GM18868 (cell line): ENCODE measurements at regions not wholly inside any gene's neighbourhood (a gene's known extent, or its start where the extent isn't known, plus 50 kb on each side); places are given as distances from the start of the nearest gene placed in this dataset.
"Not testable (repeated sequence)": the region's sequence is repeated elsewhere in the genome, so short reads cannot be mapped to it uniquely, and the experiment has no call there.

ENCODE experiments used
- ATAC-seq: cut with Tn5 transposase; IDR thresholded peaks from one replicate; pipeline ENCODE4 v1.9.1; 2021; ENCODE audit warnings: mild to moderate bottlenecking, moderate library complexity; ENCODE audit not compliant: unreplicated experiment

DNA sequence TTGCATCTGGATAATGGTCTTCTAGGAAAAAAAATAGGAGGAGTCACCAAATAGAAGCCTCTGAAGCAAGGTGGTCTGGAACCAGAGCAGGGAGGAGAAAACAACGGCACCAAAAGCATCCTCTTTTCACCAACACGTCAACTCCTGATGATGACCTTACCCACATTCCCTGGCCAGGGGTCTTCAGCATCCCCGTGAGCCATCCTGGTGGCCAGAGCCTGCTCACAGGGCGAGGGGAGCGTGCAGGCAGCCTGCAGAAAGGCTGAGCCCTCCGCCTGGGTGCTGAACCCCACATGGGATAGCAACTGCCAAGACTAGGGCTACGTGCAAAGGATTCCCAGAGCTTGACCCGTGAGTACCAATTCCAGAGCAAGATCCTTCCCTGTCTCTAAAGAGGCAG is 191.0 kb downstream of the NDUFA10 start:
- no peak for ATAC-seq

DNA sequence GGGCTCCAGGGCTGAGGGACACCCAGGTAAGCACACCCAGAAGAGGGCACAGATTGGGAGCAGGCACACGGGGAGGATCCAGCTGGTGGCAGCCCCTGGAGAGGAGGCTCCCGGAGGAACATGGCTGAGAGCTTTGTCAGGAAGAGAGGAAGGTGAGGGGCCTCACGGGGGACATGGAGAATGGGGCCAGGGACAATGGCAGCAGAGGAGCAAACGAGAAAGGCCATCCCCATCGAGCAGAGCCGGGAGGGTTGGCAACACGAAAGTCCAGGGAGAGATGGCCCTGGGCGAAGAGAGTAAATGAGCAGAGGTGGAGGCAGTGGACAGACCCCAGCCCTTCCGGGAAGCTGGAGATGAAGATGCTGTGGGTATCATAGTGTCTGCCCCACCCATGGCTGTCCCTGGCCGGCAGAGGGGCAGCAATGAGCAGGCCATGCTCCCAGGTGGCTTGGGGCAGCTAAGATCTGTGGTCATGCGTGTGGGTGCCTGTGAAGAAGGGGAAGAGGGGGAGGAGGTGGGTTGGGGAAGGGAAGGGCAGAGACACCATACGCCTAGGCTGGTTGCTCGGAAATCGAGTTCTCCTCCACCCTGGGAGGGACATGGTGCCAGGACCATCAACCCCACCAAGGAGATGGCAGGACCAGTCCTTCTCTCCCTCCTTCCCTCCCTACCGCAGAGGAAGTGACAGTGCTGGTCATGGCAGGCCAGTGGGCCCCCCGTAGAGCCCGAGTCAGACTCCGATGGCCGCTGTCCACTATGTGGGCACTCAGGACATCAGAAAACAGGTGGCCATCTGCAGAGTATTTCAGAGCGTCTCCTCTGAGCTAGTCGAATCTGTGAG is 191.7 kb downstream of the NDUFA10 start:
- ATAC-seq: no peak

DNA sequence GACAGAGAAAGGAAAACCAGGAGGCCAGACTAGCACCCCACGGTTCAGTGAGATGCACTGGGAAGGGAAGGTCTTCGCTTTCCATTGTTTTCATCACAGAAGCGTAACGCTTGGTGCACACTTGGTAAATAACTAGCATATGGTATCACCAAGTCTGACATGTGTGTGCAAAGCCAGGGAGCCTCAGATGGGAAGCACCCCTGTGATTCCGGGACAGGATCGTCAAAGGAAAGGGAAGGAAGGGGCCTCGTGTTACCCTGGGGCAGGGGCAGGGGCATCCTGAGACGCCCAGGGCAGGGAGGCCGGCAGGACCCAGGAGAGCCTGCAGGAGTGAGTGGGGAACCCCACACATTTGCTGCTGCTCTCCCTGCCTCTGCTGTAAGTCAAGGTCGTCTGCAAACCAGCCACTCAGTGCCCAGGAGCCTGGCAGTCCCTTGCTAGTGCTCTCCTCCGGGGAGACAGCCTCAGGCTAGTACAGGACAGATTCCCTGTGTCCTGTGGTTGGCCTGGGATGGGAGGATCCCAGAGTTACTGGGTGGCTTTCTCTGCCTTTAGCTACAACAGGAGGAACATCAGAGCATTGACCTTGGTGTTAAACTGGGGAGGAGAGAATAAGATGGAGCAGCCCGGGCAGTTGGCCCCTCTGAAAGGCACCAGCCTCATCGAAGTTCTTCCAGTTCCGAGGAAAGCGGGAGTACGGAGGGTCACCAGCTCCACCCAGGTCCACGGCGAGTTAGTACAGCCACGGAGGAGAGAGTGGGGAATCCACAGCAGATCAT is 192.5 kb downstream of the NDUFA10 start:
- ATAC-seq: no peak

DNA sequence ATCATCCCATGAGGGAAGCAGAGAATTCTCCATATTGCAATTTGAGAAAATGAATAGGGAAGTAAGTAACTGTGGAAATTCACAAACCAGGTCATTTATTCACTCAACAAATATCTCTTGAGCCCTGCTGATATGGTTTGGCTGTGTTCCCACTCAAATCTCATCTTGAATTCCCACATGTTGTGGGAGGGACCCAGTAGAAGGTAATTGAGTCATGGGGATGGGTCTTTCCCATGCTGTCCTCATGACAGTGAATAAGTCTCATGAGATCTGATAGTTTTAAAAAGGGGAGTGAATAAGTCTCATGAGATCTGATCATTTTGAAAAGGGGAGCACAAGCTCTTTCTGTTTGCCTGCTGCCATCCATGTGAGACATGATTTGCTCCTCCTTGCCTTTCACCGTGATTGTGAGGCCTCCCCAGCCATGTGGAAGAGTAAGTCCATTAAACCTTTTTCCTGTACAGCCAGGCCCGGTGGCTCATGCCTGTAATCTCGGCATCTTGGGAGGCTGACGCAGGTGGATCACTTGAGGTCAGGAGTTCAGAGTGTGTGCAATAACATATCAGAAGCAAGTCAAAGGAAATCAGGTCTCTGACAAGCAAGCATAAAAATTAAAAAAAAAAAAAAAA is 193.2 kb downstream of the NDUFA10 start:
- no peak for ATAC-seq

DNA sequence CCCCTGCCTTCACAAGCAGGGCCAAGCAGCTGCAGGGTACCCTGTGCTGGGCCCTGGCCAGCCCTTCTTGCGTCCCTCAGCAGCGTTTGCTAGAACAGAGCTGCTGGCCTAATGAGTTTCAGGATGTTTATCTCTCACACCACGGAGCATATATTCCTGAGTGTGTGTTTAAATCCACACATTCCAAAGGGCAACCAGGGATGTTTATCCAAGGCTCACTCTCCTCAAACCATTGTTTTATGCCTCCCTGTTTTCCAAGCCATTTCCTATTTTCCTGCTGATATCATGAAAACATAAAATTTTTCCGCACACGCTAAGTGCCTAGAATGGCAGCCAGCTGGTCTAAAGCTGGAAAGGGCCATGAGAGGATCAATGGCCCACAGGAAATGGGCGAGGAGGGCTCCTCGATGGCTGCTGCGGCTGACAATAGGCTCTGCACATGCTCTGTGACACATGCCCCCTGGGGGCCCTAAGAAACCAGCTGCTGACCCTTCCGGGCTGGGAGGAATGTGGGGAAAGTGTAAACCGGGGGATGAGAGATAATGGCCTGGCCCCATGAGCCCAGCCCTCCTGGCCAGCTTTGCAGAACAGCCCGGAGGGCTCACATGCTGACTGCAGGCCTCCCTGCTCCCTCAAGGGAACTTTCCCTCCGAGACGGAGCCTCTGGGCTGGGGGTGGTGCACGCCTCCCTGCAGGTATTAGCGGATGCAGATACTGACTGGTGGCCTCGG is 194.0 kb downstream of the NDUFA10 start:
- no peak for ATAC-seq

DNA sequence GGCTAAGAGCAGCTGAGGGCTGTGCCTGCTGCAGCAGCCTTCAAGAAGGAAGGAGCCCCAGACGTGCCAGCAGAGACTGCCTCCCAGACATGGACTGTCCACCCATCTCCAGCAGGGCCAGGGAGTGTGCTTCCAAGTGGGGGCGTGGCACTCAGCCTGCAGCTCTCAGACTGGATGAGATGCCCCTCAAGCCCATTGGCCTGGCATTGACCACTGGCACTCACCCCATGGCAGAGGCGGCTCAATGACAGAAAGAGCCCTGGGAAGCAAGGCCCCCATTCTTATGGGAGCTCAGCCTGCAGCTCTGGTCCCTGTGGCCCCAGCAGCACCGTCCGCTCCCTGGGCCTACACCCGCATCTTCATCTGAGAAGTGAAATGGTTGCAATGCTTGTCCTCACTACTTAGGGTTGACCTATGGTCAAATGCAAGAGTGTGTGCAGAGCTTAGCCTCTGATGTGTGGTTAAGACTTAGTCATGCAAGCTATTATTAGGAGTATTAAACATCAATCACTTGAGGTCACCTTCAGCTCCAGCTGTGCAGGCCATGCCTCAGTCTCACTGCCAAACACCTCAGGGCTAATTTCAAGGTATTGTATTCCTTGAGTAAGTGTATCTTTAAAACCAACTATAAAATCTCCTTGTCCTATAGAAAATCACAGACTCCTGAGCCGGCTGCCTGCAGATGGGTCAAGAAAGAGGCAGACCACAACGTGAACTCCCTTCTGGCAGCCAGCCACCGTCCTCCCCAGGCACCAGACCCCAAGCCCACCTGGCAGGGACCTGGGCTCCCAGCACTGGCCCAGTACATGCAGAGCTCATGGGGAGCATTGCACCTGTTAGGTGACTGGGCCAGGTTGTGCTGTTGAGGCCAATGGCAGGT is 194.8 kb downstream of the NDUFA10 start:
- ATAC-seq: no peak

DNA sequence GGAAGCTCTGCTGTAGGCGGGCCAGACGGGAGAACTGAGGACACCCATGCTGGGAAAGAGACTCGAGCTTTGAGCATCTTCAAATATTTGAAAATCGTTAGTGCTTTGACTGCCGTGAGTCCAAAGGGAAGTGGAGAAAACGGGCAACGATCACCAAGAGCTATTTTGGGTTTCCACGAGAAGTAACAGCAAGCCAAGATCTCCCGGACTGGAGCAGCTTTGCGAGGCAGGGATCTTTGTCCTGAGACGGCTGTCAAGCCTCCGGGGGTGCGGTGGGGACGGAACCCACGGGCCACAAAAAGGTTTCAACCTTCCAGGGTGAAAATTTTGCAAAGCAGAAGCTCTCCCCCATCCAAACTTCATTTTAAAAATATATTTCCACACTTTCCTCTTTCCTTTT is 195.8 kb downstream of the NDUFA10 start:
- no peak for ATAC-seq

DNA sequence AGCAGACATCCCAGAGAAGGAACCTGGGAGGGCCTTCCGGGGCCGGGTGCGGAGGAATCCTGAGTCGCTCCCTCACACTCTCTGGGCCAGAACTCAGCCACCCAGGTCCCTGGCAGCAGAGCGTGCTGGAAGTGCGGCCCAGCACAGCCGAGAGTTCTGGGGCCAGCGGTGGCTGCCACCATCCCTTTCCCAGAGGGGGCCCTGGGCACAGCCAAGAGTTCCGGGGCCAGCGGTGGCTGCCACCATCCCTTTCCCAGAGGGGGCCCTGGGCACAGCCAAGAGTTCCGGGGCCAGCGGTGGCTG is 196.2 kb downstream of the NDUFA10 start:
- ATAC-seq: not testable (repeated sequence)

DNA sequence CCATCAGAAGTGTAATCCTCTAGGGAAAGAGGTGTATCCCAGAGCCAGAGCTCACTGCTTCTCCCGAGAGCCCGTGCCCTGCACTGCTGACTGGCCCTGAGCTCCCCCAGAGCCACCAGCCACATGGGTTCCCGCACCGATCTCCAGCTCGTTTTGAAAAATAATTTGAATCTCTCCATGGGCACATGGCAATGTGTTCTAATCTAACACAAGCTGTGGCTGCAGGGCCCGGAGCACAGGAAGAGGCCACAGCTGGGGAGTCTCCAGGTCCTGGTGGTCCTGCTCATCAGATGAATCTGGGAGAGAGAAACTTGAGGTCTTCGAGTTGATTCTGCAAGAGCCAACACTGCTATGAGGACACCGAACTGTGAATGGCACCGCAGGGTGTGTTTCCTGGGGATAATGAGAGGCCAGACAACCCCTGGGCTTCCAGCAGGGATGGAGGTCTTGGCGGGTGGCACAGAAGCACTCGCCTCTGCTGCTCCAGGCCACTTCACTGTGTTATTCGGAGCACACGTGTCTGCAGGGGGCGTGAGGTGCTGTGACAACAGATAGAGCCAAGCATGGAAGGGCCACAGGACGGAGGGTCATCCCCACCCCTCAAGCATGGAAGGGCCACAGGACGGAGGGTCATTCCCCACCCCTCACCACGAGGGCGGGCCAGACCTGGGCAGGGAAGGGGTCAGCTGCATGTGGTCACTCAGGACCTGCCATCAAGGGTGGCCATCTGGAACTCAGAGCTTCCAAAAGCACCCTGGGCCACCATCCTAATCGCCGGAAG is 196.8 kb downstream of the NDUFA10 start:
- no peak for ATAC-seq

DNA sequence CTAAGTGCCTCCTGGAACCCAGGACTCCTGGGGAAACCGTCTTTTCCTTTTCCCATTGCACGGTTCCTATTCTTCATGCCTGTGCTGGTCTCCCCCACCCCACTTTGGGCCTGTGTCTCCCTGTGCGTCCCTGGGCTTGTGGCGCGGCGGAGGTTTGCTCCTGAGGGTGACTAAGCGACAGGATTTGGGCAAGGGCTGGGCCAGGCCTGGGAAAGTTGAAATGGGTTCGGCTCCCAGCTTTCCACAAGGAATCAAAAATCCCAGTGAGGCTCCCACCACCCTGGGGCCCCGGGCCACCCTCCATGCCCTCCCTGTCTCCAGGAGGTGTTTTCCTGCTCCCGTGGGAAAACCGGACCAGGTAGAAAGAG is 197.6 kb downstream of the NDUFA10 start:
- no peak for ATAC-seq

DNA sequence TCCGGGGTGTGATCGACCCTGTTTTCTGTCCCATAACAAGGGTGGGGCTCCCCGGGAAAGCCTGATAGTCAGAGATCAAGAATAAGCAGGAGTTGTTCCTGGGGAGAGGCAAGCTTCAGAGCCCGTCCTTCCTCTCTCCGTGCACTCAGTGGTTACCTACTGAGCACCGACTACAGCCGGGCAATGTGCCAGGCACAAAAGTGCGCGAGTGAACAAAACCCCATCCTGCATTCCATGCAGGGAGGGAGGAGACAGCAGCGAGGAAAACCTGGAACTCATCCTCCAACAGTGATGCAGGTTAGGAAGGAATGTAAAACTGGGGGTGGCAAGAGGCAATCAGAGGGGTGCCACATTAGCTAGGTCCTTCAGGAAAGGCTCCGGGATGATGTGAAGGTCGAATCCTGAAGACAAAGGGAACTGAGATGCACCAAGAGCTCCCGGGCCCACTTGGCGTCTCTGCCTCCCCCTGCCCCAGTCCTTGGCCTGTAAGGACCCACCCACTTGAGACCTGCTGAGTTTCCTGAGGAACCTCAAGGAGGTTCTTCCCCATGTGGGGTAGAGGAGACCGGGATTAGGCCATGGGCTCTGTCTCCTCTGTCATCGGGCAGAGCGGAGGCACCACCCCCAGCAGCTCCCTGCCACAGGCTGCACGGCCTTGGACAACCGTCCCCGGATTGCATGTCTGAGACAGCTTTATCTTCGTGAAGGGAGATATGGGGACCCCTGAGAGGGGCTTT is 198.2 kb downstream of the NDUFA10 start:
- no peak for ATAC-seq

DNA sequence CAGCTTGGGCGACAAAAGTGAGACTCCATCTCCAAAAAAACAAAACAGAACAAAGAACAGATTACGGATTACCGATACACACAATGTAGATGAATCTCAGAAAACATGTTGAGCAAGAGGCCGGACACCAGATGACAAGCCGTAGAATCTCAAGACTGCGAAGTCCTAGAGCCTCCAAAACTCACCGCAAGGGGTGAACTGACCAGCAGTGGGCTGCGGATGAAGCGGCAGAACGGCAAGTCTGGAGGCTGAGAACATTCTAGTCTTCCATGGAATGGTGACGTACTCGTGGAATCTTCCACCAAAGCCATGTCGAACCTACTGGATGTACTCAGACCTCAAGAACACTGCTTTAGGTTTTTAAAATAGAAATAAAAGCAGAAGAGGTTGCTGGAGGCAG is 198.8 kb downstream of the NDUFA10 start:
- no peak for ATAC-seq

DNA sequence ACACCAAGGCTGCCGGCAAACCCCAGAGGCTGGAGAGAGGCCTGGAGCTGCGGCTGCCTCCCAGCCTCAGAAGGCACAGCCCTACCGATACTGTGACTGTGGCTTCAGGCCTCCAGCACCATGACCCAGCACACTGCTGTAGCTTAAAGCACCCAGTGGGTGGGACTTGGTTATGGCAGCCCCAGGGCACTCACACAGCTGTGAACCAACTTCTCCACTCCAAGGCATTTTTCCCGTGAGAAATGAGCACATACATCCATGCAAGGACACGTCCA is 199.5 kb downstream of the NDUFA10 start:
- ATAC-seq: no peak

DNA sequence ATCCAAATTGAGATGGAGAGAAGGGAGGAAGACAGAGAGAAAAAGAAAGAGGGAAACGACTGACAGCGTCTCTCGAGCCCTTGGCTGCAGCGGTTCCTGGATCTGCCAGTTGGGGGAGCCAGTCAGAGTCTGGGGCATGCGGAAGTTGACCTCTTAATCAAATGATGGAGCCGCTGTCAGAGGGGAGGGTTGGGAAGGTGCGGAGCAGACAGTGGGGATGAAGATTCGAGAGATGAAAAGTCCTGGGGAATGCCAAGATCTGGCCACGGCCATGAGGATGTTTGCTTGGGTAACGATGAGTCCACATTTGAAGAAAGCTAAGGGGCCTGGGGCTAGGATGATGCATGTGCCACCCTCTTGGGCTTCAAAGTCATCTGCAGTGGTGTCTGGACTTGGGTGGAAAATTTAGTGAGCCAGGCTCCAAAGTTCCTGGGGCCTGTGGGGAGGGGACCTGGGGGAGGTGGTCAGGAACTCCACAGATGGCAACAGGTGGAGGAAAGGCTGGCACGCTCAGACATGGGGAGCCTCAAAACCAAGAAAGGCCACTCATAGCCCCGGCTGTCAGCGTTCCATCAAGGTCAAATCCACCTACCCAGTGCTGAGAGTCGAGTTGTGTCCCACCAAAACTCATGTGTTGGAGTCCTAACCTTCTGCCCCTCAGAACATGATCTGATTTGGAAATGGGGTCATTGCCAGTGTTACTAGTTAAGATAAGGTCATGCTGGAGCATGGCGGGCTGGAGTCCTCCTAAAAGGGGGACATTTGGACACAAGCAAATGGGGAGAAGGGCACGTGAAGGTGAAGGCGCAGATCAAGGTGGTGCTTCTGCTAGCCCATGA is 200.1 kb downstream of the NDUFA10 start:
- no peak for ATAC-seq

DNA sequence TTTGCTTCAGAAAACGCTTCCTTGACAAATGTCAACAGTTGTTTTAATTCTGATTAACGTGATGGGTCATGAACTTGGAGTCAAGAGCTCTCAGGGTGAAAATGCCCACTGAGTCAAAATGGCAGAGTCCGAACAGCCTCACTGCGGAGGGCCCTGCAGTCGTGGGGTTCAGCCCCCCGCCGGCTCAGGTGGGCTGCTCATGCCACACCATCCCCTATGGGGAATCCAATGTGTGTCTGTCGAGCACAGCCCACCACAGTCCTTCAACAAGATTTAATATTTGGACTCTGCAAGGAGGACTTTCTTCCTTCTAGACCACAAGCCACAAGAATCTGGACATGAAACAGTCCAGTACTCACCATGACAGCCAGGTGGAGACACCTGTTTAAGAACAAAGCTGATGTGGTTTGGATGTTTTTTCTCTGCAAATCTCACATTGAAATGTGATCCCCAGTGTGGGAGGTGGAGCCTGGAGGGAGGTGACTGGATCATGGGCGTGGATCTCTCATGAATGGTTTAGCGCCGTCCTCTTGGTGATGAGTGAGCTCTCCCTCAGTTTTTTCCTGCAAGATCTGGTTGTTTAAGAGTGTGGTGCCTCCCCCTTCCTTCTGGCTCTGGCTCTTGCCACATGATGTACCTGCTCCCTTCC is 201.0 kb downstream of the NDUFA10 start:
- ATAC-seq: no peak

DNA sequence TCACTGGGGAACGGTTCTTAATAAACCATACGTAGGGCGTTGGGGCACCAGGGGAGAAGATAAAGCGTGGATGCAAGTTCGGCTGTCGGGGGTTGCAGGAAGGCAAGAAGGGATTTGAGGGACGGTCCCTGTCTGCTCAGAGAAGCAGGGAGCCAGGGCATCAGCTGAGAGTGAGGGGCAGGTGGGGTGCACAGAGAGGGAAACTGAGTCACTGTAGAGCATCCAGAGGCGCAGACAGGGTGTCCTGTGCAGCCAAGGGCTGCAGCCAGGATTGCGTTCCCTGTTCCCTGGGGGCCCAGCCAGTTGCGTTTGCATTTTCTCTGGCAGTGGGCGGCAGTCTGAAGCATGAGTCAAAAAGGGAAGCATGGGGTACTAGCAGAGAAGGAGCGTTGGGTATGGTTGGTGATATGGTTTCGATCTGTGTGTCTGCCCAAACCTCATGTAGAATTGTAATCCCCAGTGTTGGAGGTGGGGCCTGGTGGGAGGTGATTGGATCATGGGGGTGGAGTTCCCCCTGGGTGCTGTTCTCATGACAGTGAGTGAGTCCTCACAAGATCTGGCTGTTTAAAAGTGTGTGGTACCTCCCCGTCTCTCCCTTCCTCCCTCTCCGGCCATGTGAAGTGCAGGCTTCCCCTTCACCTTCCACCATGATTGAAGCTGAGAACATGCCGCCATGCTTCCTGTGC is 202.9 kb downstream of the NDUFA10 start:
- ATAC-seq: peak; percentile 56

DNA sequence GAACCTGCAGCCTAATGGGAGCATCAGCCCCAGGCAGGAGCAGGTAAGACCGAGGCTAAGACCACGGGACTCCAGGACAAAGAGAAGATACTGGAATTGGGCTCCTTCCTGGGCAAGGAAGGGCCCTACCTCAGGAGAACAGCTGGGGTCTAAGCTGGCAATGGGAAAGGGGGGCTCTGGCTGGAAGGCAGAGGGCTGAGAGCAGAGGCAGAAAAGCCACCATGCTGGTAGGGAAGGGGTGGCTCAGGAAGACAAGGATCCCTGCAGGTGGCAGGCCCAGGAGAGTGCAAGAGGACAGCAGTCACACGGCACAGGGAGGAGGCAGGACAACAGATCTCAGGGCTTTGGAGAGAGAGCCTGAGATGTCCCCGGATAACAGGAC is 203.5 kb downstream of the NDUFA10 start:
- no peak for ATAC-seq
